ENCODE measurements at regions not wholly inside any gene's neighbourhood (a gene's known extent, or its start where the extent isn't known, plus 50 kb on each side); places are given as distances from the start of the nearest gene placed in this dataset.

GRCh38 chr15:101563176-101563796, 73.8 kb upstream of the PCSK6 start:
- TF ChIP-seq TEAD4 (IDR thresholded peaks at IDR 0.05) (no peak), RAD21 (IDR thresholded peaks at IDR 0.05; ENCODE audit: low read depth) (no peak), FOXM1 (IDR thresholded peaks at IDR 0.05; ENCODE audit: borderline replicate concordance, low read depth) (no peak), REST (IDR thresholded peaks at IDR 0.05; ENCODE audit: low read depth) (no peak), ZBTB7A (IDR thresholded peaks at IDR 0.05; ENCODE audit: low read depth) (no peak), NFIC (IDR thresholded peaks at IDR 0.05) (no peak)
- TF ChIP-seq, protein P1, sequence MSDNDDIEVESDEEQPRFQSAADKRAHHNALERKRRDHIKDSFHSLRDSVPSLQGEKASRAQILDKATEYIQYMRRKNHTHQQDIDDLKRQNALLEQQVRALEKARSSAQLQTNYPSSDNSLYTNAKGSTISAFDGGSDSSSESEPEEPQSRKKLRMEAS (IDR thresholded peaks at IDR 0.05): no peak

- TF ChIP-seq TEAD4 (IDR thresholded peaks at IDR 0.05) (no peak), USF1 (IDR thresholded peaks at IDR 0.05) (no peak), YY1 (IDR thresholded peaks at IDR 0.05; ENCODE audit: low read depth) (no peak), FOXM1 (IDR thresholded peaks at IDR 0.05; ENCODE audit: borderline replicate concordance, low read depth) (no peak), EGR1 (IDR thresholded peaks at IDR 0.05) (no peak), NFIC (IDR thresholded peaks at IDR 0.05) (no peak), CREB1 (IDR thresholded peaks at IDR 0.05; ENCODE audit: low read depth) (no peak), TAF1 (IDR thresholded peaks at IDR 0.05; ENCODE audit: low read depth) (no peak), CEBPB (IDR thresholded peaks at IDR 0.05) (no peak), REST (IDR thresholded peaks at IDR 0.05; ENCODE audit: low read depth) (no peak), ZBTB7A (IDR thresholded peaks at IDR 0.05; ENCODE audit: low read depth) (no peak), RAD21 (IDR thresholded peaks at IDR 0.05; ENCODE audit: low read depth) (no peak), EP300 (IDR thresholded peaks at IDR 0.05; ENCODE audit: borderline replicate concordance) (no peak), TCF12 (IDR thresholded peaks at IDR 0.05; ENCODE audit: low read depth) (no peak)
- TF ChIP-seq, protein P1 (IDR thresholded peaks at IDR 0.05): no peak
Measured at GRCh38 chr15:101562428-101563059, 73.0 kb upstream of the PCSK6 start.

DNA sequence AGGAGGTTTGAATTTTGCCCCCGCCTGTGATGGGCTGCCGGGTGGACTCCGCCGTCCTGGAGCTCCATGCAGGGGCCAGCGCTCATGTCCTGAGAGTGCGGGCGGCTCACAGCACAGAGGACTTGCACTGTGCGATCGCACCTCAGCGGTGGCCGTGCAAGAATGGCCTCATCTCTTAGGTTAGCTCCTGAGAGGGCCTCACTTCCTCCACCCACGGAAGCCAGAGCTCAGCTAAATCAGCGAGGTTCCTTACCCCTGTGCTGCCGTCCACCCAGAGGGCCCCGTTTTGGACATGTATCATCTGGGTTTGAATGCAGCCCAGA, 72.0 kb upstream of the PCSK6 start:
- no peak for TF ChIP-seq CREB1 (IDR thresholded peaks at IDR 0.05; ENCODE audit: low read depth)
- no peak for TF ChIP-seq USF1 (IDR thresholded peaks at IDR 0.05)
- no peak for TF ChIP-seq RAD21 (IDR thresholded peaks at IDR 0.05; ENCODE audit: low read depth)
- no peak for TF ChIP-seq ZBTB7A (IDR thresholded peaks at IDR 0.05; ENCODE audit: low read depth)
- TF ChIP-seq TEAD4 (IDR thresholded peaks at IDR 0.05): no peak
- TF ChIP-seq REST (IDR thresholded peaks at IDR 0.05; ENCODE audit: low read depth): no peak
- no peak for TF ChIP-seq EGR1 (IDR thresholded peaks at IDR 0.05)
- no peak for TF ChIP-seq YY1 (IDR thresholded peaks at IDR 0.05; ENCODE audit: low read depth)
- no peak for TF ChIP-seq CEBPB (IDR thresholded peaks at IDR 0.05)
- TF ChIP-seq TAF1 (IDR thresholded peaks at IDR 0.05; ENCODE audit: low read depth): no peak

- TF ChIP-seq EP300 (IDR thresholded peaks at IDR 0.05; ENCODE audit: borderline replicate concordance) (no peak), REST (IDR thresholded peaks at IDR 0.05; ENCODE audit: low read depth) (no peak), TAF1 (IDR thresholded peaks at IDR 0.05; ENCODE audit: low read depth) (no peak), YY1 (IDR thresholded peaks at IDR 0.05; ENCODE audit: low read depth) (no peak), EGR1 (IDR thresholded peaks at IDR 0.05) (no peak), TCF12 (IDR thresholded peaks at IDR 0.05; ENCODE audit: low read depth) (no peak), FOXM1 (IDR thresholded peaks at IDR 0.05; ENCODE audit: borderline replicate concordance, low read depth) (no peak), ZBTB7A (IDR thresholded peaks at IDR 0.05; ENCODE audit: low read depth) (no peak), TEAD4 (IDR thresholded peaks at IDR 0.05) (no peak), USF1 (IDR thresholded peaks at IDR 0.05) (no peak)
Measured at GRCh38 chr15:101560722-101561583, 71.4 kb upstream of the PCSK6 start.
